Activated T-cell treated with anti-CD3 and anti-CD28 coated beads for 1 hour (primary cell): ENCODE measurements at regions not wholly inside any gene's neighbourhood (a gene's known extent, or its start where the extent isn't known, plus 50 kb on each side); places are given as distances from the start of the nearest gene placed in this dataset.

Source experiments
- DNase-seq: peaks from one replicate; pipeline ENCODE4 v3.0.0-alpha.2; 2020; ENCODE audit warnings: low read depth

- no peak for DNase-seq
Measured at GRCh38 chr1:14039582-14040430, 339.8 kb downstream of the PRDM2 start.

DNA sequence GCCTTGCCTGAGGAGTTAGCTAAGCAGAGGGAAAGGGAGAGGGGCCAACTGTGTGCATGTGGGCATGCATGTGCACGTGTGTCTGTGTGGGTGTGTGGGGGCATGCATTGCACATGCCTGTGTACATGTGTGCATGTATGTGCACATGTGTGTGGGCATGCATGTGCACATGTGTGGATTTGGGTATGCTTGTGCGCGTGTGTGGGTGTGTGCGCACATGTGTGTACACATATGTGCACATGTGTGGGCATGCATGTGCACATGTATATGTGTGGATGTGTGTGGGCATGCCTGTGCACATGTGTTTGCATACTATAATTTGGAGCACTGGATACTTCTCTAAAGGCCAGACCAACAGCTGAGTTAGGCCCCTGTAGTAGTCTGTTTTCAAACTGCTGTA lies 350.0 kb downstream of the PRDM2 start:
- DNase-seq, result no peak

DNA sequence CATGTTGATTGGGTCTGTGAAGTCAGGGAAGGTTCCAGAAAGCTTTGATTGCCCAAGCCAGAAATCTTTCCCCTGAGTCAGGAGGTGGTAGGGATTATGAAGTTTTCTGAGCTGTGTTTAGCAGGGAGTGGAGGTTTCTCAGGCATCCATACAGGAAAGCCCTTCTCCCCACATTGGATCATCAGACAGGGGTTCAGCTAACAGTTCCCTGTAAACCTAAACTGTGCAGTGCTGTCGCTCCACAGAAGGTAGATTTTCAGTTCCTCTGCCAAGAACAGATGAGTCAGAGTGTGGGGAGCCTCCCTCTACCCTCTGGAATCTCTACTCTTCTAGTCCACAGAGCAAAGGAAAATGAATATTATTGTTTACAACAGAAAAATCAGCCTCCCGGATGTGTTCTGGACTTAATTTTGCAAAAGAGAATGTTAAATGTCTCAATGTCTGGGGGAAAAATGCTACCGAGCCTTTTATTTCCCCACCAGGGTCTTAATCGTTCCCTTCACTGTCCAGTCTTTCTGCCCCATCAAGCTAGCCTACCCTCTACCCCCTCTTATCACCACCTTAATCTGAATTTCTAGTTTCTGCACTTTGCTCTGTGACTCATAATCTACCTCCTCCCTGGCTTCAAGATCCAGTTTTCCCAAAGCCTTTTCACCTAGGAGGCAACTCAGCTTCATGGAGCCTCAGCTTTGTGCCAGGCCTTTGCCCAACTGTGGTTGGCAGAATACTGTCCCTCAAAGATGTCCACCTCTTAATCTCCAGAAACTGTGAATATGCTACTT lies 355.6 kb downstream of the PRDM2 start:
- no peak for DNase-seq

DNA sequence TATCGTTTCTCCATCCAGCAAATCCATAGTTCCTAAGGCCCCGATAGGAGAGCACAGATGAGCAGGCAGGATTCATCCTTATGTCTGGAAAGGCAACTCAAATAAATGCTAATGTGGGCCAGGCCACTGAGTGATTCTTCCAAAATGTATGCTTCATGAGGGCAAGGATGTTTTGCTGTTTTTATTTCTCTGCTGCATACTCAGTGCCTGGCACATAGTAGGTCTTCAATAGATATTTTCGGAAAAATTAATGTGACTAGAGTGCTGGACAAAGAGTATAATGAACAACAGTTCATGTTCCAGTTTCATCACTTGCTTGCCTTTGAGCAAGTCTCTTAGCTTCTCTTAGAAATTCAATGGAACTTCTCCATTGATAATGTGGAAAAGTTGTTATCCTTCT lies 357.7 kb downstream of the PRDM2 start:
- DNase-seq, result no peak

DNA sequence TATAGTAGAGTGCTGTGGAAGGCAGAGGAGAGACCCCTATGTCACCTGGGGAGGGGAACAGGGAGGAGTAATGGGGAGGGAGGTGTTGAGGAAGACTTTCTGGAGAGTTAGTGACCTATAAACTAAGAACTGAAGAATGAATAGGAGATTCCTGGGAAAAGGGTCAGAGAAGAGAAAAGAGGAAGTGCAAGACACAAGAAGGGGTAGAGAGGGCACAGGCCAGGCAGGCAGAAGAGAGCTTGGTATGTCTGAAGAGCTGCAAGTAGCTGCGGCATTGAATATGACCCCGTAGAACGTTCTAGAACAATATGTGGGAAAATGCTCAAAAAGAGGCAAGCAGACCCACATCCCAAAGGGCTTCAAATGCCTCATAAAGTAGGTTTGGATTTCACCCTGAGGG lies 361.2 kb downstream of the PRDM2 start:
- no peak for DNase-seq

GRCh38 chr1:14061722-14062121 lies 361.7 kb downstream of the PRDM2 start:
- DNase-seq, result no peak

DNA sequence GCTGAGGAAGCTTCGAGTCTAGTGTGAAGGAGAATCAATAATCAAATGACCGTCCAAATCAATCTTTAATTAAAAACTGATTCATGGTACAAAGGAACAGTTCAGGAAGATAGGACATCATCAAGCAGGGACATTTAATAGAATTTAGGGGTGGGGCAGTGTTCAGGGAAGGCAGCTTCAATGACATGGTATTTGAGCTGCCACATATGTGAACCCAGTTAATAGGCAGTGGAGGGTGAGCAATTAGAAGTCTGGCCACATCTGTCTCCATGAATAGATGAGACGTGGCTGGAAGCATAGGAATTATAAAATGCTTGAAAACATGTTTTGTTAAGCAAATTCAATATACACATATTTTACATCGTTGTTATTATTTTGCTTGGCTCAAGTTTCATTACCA lies 362.7 kb downstream of the PRDM2 start:
- no peak for DNase-seq

DNA sequence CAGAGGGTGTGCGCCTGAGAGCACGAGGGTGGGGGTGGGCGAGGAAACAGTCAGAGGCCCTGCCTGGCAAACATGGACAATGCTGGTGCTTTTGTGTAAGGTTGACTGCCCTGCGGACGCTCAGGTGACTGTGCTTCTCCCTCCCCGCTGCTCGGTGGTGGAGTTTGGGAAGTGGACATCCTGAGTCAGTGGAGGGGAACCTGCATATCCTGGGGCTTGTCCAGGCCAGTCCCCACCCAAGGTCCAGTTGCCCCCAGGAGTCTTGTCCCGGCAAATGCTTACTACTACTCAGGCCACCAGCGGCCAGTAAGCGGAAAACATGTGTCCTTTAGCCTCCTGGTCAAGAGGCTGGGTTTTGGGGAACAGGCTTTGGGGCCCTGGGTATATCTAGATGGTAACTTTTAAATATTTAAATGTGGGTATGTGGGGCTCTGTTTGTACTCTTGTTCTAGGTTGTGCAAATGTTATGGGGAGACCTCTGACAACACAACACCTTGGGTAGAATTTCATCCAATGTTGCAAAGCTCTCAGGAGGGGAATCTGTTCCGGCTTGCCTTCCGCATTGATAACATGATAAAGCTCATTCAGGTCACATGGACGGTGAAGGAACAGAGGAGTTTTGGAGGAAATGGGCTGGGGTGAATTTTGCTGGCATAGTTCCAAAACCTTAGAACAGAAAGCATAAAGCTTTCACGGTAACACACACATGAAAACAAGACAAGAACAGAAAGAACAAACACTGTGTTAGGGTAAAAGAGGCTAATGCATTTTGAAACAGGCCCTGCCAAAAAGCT lies 364.9 kb downstream of the PRDM2 start:
- no peak for DNase-seq

GRCh38 chr1:14065486-14065885 lies 365.5 kb downstream of the PRDM2 start:
- DNase-seq, result no peak

GRCh38 chr1:14067036-14067435 lies 367.0 kb downstream of the PRDM2 start:
- no peak for DNase-seq

GRCh38 chr1:14067711-14068110 lies 367.7 kb downstream of the PRDM2 start:
- DNase-seq, result no peak

- no peak for DNase-seq
Measured at GRCh38 chr1:14071581-14071980, 371.6 kb downstream of the PRDM2 start.

DNA sequence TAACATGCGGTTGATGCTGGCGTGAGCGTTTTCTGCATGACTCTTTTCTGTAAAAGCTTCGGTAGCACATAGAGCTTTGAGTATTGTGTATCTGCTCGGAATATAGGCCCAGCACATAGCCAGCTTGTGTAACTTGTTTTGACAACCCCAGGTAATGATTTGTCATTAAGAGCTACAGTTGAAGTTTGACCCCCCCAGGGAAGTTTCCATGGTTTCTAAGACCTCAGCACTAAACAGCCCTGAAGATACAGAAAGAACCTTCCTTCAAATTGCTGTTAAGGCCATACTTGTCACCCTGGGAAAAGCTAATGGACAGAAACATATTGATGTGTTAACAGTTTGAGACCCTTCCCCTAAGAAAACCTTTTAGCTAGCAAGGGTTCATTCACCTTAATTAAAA lies 380.7 kb downstream of the PRDM2 start:
- DNase-seq, result no peak

DNA sequence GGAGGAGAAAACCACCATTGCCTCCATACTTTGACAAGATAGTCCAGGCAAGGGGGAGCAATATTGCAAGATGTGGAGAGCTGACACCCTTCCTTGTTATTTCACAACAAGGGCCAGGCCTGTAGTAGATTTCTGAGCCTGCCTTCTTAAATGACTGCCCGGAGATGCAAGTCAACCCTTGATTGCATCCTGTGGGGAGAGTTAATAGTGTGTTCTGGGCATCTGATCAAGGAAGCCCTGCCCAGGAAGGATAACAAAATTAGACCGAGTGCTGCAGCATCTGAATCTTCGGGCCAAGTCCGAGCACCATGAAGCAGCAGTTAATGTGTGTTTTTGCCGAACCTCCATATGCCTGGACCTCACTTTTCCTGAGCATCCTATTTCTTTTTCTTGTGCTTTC lies 382.3 kb downstream of the PRDM2 start:
- DNase-seq, result no peak

- DNase-seq, result no peak
Measured at GRCh38 chr1:14083277-14083676, 383.3 kb downstream of the PRDM2 start.

DNA sequence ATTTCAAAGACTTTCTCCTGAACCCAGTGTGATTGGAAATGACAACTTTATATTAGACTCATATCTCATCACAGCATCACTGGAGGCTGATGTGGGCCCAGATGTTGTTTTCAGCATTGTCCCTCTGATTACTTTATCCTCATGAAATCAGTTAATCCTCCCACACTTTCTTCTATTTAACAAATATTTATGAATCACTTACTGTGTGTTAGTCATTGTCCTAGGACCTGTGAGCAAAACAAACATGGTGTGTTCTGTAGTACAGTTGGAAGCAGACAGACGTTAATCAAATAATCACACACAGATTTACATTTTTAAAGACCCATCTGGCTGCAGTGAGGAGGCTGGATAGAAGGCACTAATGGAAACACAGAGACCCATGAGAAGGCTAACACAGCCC lies 383.7 kb downstream of the PRDM2 start:
- DNase-seq, result no peak

GRCh38 chr1:14090062-14090461 lies 390.1 kb downstream of the PRDM2 start:
- DNase-seq, result no peak

GRCh38 chr1:14090531-14090930 lies 390.5 kb downstream of the PRDM2 start:
- no peak for DNase-seq

- no peak for DNase-seq
Measured at GRCh38 chr1:14094611-14095400, 394.8 kb downstream of the PRDM2 start.

DNA sequence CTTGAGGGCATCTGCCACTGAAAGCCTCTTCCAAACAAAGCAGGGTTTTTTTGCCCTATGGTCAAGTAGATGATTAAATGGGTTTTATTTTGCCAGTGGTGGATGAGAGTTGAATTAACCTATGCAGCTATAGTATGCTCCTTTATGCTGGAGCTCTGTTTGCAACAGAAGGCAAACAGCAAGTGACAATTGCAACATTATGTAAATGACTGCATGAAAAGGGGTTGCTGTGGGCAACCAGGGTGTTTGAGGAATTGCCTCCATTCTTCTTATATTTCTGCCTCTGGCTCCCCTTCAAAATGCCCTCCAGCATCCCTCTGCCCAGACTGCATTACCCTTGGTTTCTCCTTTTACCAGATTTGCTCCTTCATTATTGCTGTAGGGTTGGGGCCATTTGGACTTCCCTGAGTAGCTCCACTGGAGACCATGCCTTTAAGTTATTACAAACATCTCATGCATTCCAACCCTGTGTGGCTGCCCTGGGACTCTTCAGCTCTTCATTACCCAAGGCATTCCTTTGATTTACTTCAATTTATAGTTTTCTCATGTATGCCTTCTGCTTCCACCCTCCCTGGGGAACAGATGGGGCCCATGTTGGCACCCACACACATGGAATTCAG lies 398.4 kb downstream of the PRDM2 start:
- no peak for DNase-seq

- DNase-seq, result no peak
Measured at GRCh38 chr1:14100444-14100843, 400.5 kb downstream of the PRDM2 start.
